ENCODE measurements at regions not wholly inside any gene's neighbourhood (a gene's known extent, or its start where the extent isn't known, plus 50 kb on each side); places are given as distances from the start of the nearest gene placed in this dataset.

DNA sequence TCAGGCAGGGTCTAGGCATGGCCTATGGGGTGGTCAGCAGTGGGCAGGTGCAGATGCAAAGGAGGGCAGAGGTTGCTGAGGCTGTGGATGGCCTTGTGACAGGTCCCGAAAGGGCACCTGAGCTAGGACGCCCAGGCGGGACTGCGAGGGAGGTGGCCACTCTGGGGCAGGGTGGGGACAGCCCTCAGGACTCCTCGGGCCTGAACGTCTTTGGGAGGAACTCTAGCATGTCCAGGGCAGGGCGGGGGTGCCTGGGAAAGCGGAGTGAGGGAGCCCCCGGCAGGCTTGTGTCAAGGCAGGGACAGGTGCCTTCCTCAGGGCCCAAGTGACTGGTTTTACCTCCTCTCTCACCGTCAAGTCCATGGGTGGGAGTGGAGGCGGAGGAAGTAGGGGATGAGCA is 125.4 kb upstream of the WNT4 start:
- TF ChIP-seq, protein P1, sequence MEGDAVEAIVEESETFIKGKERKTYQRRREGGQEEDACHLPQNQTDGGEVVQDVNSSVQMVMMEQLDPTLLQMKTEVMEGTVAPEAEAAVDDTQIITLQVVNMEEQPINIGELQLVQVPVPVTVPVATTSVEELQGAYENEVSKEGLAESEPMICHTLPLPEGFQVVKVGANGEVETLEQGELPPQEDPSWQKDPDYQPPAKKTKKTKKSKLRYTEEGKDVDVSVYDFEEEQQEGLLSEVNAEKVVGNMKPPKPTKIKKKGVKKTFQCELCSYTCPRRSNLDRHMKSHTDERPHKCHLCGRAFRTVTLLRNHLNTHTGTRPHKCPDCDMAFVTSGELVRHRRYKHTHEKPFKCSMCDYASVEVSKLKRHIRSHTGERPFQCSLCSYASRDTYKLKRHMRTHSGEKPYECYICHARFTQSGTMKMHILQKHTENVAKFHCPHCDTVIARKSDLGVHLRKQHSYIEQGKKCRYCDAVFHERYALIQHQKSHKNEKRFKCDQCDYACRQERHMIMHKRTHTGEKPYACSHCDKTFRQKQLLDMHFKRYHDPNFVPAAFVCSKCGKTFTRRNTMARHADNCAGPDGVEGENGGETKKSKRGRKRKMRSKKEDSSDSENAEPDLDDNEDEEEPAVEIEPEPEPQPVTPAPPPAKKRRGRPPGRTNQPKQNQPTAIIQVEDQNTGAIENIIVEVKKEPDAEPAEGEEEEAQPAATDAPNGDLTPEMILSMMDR (IDR thresholded peaks at IDR 0.05): no peak
- TF ChIP-seq POLR2A (IDR thresholded peaks at IDR 0.05): no peak
